Transverse colon (tissue), 4 donors: ENCODE measurements at regions not wholly inside any gene's neighbourhood (a gene's known extent, or its start where the extent isn't known, plus 50 kb on each side); places are given as distances from the start of the nearest gene placed in this dataset.

Experiments
- EP300 ChIP-seq: sonication (generic); formaldehyde crosslinking; IDR thresholded peaks from one replicate; pipeline ENCODE4 v1.6.1; 2017; ENCODE audit warnings: antibody characterized with exemption, low read depth
- POLR2A ChIP-seq: fragments of 450-650 bp; IDR thresholded peaks from one replicate; pipeline ENCODE4 v1.6.1; 2016; ENCODE audit warnings: antibody characterized with exemption, mild to moderate bottlenecking, moderate library complexity
- POLR2AphosphoS5 ChIP-seq, 3 donors: sonication (generic); formaldehyde crosslinking; IDR thresholded peaks; one replicate each; pipeline ENCODE4 v1.6.1; 2016; ENCODE audit warnings: antibody characterized with exemption in 3 of 3
- TF ChIP-seq, protein P1 (sequence below), 5 experiments: fragments of 200-600 bp in 3 of 5; fragments of 450-650 bp in 2 of 5; sonication (generic) in 3 of 5; IDR thresholded peaks; 1 replicate in 2 of 5; 2 replicates in 3 of 5; pipeline ENCODE4 v1.5.1; 2016 to 2017; ENCODE audit warnings: antibody characterized with exemption in 5 of 5, inconsistent platforms in 3 of 5, mild to moderate bottlenecking in 2 of 5, moderate library complexity in 1 of 5

DNA sequence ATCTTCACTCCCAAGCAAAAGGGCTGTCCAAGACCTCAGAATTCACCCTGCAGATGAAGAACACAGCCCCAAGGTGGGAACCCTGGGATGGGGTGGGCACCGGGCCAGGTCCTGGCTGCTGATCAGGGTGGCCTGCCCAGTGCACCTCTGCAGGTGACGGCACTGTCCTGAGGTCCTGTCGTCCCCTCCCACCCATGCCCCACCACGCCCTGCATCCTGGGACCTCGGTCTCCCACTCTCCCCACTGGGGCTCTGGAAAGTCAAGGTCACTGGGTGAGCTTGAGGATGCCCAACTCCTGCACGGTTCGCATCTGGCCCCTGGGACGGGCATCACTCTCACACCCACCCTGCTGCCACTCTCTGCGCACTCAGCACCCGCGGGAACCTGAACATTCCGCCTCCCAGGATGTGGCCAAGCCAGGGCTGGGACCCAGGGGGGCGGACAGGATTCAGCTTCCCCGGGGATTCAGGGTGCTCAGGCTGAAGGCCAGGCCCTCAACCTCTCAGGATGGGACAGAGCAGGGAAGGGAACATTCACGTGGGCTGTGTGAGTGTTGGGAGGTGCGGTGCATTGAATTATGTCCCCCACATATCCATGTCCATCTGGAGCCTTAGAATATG, 115.9 kb downstream of the CPZ start:
- TF ChIP-seq, protein P1, sequence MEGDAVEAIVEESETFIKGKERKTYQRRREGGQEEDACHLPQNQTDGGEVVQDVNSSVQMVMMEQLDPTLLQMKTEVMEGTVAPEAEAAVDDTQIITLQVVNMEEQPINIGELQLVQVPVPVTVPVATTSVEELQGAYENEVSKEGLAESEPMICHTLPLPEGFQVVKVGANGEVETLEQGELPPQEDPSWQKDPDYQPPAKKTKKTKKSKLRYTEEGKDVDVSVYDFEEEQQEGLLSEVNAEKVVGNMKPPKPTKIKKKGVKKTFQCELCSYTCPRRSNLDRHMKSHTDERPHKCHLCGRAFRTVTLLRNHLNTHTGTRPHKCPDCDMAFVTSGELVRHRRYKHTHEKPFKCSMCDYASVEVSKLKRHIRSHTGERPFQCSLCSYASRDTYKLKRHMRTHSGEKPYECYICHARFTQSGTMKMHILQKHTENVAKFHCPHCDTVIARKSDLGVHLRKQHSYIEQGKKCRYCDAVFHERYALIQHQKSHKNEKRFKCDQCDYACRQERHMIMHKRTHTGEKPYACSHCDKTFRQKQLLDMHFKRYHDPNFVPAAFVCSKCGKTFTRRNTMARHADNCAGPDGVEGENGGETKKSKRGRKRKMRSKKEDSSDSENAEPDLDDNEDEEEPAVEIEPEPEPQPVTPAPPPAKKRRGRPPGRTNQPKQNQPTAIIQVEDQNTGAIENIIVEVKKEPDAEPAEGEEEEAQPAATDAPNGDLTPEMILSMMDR (IDR thresholded peaks at IDR 0.05): no peak
- TF ChIP-seq POLR2A: no peak
- TF ChIP-seq POLR2AphosphoS5 (IDR thresholded peaks at IDR 0.05): no peak
- no peak for TF ChIP-seq EP300
